ENCODE measurements at regions not wholly inside any gene's neighbourhood (a gene's known extent, or its start where the extent isn't known, plus 50 kb on each side); places are given as distances from the start of the nearest gene placed in this dataset.

DNA sequence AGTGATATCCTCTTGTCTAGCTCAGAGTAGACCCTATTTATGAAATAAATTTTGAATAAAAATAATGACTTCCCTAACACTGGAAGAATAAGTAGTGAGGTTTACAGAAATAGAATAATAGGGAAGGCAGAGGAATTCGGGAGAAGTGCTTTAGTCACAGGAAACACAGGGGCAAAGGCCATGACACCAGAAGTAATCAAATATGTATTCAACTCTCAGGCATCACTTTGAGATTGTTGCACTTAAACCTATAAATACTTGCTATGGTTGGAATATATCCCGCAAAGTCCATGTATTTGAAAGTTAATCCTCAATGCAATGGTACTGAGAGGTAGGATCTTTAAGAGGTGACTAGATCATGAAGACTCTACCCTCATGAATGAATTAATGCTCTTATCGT is 166.8 kb downstream of the YIPF5 start:
- Mint-ChIP-seq H3K4me1 (ENCODE audit: low read depth, unreplicated experiment) (no peaks in the 10 kb centered on the region), H3K36me3 (ENCODE audit: unreplicated experiment) (no peaks in the 10 kb centered on the region), H3K9me3 (ENCODE audit: unreplicated experiment) (peaks cover 1% of the 10 kb centered on the region), H3K27me3 (ENCODE audit: unreplicated experiment) (no peaks in the 10 kb centered on the region), H3K4me3 (ENCODE audit: unreplicated experiment) (no peak overlapping the region), H3K27ac (ENCODE audit: unreplicated experiment) (no peak overlapping the region)
- TF ChIP-seq, protein P1, sequence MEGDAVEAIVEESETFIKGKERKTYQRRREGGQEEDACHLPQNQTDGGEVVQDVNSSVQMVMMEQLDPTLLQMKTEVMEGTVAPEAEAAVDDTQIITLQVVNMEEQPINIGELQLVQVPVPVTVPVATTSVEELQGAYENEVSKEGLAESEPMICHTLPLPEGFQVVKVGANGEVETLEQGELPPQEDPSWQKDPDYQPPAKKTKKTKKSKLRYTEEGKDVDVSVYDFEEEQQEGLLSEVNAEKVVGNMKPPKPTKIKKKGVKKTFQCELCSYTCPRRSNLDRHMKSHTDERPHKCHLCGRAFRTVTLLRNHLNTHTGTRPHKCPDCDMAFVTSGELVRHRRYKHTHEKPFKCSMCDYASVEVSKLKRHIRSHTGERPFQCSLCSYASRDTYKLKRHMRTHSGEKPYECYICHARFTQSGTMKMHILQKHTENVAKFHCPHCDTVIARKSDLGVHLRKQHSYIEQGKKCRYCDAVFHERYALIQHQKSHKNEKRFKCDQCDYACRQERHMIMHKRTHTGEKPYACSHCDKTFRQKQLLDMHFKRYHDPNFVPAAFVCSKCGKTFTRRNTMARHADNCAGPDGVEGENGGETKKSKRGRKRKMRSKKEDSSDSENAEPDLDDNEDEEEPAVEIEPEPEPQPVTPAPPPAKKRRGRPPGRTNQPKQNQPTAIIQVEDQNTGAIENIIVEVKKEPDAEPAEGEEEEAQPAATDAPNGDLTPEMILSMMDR (IDR thresholded peaks at IDR 0.05; ENCODE audit: partially characterized antibody, unreplicated experiment): no peak
- DNase-seq: no peak

DNA sequence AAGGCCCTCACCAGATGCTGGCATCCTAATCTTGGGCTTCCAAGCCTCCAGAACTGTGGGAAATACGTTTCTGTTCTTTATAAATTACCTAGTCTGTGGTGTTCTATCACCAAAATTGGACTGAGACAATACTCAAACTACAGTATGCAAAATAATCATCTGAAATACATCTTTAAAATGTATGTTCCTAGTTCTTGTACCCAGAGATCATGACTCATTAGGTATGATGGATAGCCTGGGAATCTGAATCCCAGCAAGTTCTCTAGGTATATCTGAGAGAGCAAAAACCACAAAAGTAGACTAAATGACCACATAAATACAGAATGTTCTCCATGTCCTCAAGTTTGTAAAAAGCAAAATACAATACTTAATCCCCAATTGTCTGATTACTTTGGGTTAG is 166.3 kb downstream of the YIPF5 start:
- TF ChIP-seq, protein P1 (IDR thresholded peaks at IDR 0.05; ENCODE audit: partially characterized antibody, unreplicated experiment): no peak
- Mint-ChIP-seq H3K9me3 (ENCODE audit: unreplicated experiment) (peaks cover 1% of the 10 kb centered on the region), H3K27me3 (ENCODE audit: unreplicated experiment) (no peaks in the 10 kb centered on the region), H3K27ac (ENCODE audit: unreplicated experiment) (no peak overlapping the region), H3K4me1 (ENCODE audit: low read depth, unreplicated experiment) (no peaks in the 10 kb centered on the region), H3K36me3 (ENCODE audit: unreplicated experiment) (no peaks in the 10 kb centered on the region), H3K4me3 (ENCODE audit: unreplicated experiment) (no peak overlapping the region)
- no peak for DNase-seq

DNA sequence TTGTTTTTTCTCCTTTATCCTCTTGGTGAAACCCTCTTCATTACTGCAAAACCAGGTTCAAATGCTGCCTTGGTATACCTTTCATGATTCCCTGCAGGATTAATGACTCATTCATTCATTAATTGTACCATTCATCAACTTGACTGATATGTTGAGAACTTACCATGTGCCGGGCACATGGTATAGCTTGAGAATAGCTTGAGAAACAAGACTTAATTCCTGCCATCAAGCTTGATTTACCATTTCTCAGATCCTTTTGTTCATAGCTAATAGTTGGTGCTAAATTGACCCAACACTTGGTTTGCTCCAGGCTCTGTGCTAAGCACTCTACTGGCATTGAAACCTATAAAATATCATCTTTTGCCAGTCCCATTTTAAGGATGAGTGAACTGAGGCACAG is 165.7 kb downstream of the YIPF5 start:
- Mint-ChIP-seq H3K4me3 (ENCODE audit: unreplicated experiment) (no peak overlapping the region), H3K9me3 (ENCODE audit: unreplicated experiment) (peaks cover 1% of the 10 kb centered on the region), H3K27me3 (ENCODE audit: unreplicated experiment) (no peaks in the 10 kb centered on the region), H3K27ac (ENCODE audit: unreplicated experiment) (no peak overlapping the region), H3K36me3 (ENCODE audit: unreplicated experiment) (no peaks in the 10 kb centered on the region), H3K4me1 (ENCODE audit: low read depth, unreplicated experiment) (no peaks in the 10 kb centered on the region)
- DNase-seq: no peak
- TF ChIP-seq, protein P1 (IDR thresholded peaks at IDR 0.05; ENCODE audit: partially characterized antibody, unreplicated experiment): no peak

DNA sequence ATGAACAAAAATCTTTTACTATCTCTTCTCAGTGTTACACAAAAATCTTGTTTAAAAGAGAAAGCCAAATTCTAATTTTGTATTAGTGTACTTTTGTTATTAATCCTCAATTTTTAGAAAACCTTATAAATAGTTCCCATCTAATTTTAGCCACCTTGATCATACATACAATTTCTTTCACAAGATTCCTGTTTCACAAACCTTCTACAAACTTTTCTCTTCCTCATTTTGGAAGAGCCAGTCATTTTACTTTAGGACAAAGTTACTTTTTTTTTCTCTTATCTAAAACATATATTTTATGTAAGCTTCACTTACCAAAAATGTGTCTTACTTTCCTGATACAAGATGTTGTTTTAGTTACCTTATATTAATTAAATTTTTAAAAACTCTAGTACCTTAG is 161.3 kb downstream of the YIPF5 start:
- Mint-ChIP-seq H3K9me3 (ENCODE audit: unreplicated experiment) (peaks cover 5% of the 10 kb centered on the region), H3K4me3 (ENCODE audit: unreplicated experiment) (no peak overlapping the region), H3K27ac (ENCODE audit: unreplicated experiment) (no peak overlapping the region), H3K36me3 (ENCODE audit: unreplicated experiment) (peaks cover 15% of the 10 kb centered on the region), H3K27me3 (ENCODE audit: unreplicated experiment) (no peaks in the 10 kb centered on the region), H3K4me1 (ENCODE audit: low read depth, unreplicated experiment) (peaks cover under 1% of the 10 kb centered on the region)
- TF ChIP-seq, protein P1 (IDR thresholded peaks at IDR 0.05; ENCODE audit: partially characterized antibody, unreplicated experiment): no peak
- no peak for DNase-seq

DNA sequence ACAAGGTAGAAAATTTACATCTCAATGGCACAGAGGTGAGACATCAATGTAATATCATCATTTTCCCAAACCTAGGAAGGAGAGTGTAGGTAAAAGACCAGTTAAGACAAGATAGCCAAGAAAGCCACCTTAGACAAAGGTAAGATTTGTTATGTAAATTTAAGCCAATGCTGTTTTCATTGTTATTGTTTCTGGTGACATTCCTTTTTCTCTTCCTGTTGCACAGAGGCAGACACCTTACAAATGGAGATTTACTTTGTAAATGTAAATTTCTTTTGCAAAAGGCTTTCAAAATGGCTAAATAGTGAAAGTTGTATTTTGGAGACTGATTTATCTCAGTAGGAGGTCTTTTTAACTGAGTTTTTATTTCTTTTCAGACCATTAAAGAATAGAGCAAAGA is 159.1 kb downstream of the YIPF5 start:
- Mint-ChIP-seq H3K4me1 (ENCODE audit: low read depth, unreplicated experiment) (peaks cover 10% of the 10 kb centered on the region), H3K27ac (ENCODE audit: unreplicated experiment) (no peak overlapping the region), H3K27me3 (ENCODE audit: unreplicated experiment) (no peaks in the 10 kb centered on the region), H3K4me3 (ENCODE audit: unreplicated experiment) (no peak overlapping the region), H3K9me3 (ENCODE audit: unreplicated experiment) (peaks cover 4% of the 10 kb centered on the region), H3K36me3 (ENCODE audit: unreplicated experiment) (peaks cover 15% of the 10 kb centered on the region)
- TF ChIP-seq, protein P1 (IDR thresholded peaks at IDR 0.05; ENCODE audit: partially characterized antibody, unreplicated experiment): no peak
- DNase-seq: no peak

All from glutamatergic neuron (in vitro differentiated cells).